A549 (cell line): ENCODE measurements at regions not wholly inside any gene's neighbourhood (a gene's known extent, or its start where the extent isn't known, plus 50 kb on each side); places are given as distances from the start of the nearest gene placed in this dataset.

Source experiments
- CHD2 ChIP-seq: fragments of 150-350 bp; IDR thresholded peaks from 2 replicates; pipeline ENCODE4 v1.6.1; 2014; ENCODE audit warnings: low read length; ENCODE audit not compliant: partially characterized antibody
- CTCF ChIP-seq: fragments of >200 bp; sonication (Bioruptor Twin); formaldehyde crosslinking; IDR thresholded peaks from 3 replicates; pipeline ENCODE4 v1.5.1; 2016
- EHMT2 ChIP-seq: fragments of 200-600 bp; sonication (generic); IDR thresholded peaks from 2 replicates; pipeline ENCODE4 v1.6.1; 2016; ENCODE audit warnings: antibody characterized with exemption, low read depth, mild to moderate bottlenecking, moderate library complexity
- KDM1A ChIP-seq: fragments of 200-600 bp; sonication (generic); IDR thresholded peaks from 2 replicates; pipeline ENCODE4 v1.6.1; 2016; ENCODE audit warnings: low read depth, mild to moderate bottlenecking
- MYC ChIP-seq: IDR thresholded peaks from 2 replicates; pipeline ENCODE4 v1.6.1; 2012; ENCODE audit warnings: mild to moderate bottlenecking, inconsistent platforms, low read length, improper control_type of control experiment, borderline replicate concordance
- POLR2A ChIP-seq: IDR thresholded peaks from 2 replicates; pipeline ENCODE4 v1.6.1; 2012; ENCODE audit warnings: mild to moderate bottlenecking, low read length

GRCh38 chr12:68530299-68530698 lies 80.4 kb upstream of the RAP1B start:
- TF ChIP-seq CTCF (no peak), EHMT2 (no peak), CHD2 (no peak), KDM1A (no peak), MYC (no peak), POLR2A (no peak)
